RWPE2 (cell line): ENCODE measurements at regions not wholly inside any gene's neighbourhood (a gene's known extent, or its start where the extent isn't known, plus 50 kb on each side); places are given as distances from the start of the nearest gene placed in this dataset.

Experiments used
- ATAC-seq: fragments of 200-7000 bp; cut with Tn5 transposase; 3 replicates; pipeline ENCODE4 v1.9.1; 2021; ENCODE audit warnings: low read depth
- DNase-seq: peaks from one replicate; pipeline ENCODE4 v3.0.0-alpha.2; 2020; ENCODE audit warnings: low spot score
- H3K27ac ChIP-seq: fragments of 450-650 bp; 2 replicates; pipeline ENCODE4 v1.5.1; 2017; ENCODE audit warnings: mild to moderate bottlenecking; ENCODE audit not compliant: poor library complexity, severe bottlenecking
- H3K27me3 ChIP-seq: fragments of 250-450 bp; sonication (Bioruptor Pico); 2 replicates; pipeline ENCODE4 v1.5.1; 2021; ENCODE audit warnings: mild to moderate bottlenecking, moderate library complexity; ENCODE audit not compliant: insufficient read depth, poor library complexity, severe bottlenecking
- H3K36me3 ChIP-seq: fragments of 250-450 bp; sonication (Bioruptor Pico); 2 replicates; pipeline ENCODE4 v1.5.1; 2020; ENCODE audit warnings: low read depth, mild to moderate bottlenecking, moderate library complexity
- H3K4me1 ChIP-seq: fragments of 250-450 bp; sonication (Bioruptor Pico); 2 replicates; pipeline ENCODE4 v1.5.1; 2021; ENCODE audit warnings: mild to moderate bottlenecking, moderate library complexity; ENCODE audit not compliant: insufficient read depth, poor library complexity, severe bottlenecking
- H3K4me3 ChIP-seq: fragments of 250-450 bp; sonication (Bioruptor Pico); 2 replicates; pipeline ENCODE4 v1.5.1; 2021; ENCODE audit warnings: mild to moderate bottlenecking, moderate library complexity; ENCODE audit not compliant: severe bottlenecking
- H3K9me3 ChIP-seq: fragments of 250-450 bp; sonication (Bioruptor Pico); 2 replicates; pipeline ENCODE4 v1.5.1; 2021; ENCODE audit warnings: mild to moderate bottlenecking, moderate library complexity; ENCODE audit not compliant: severe bottlenecking
- CTCF ChIP-seq: fragments of 450-650 bp; IDR thresholded peaks from one replicate; pipeline ENCODE4 v1.5.1; 2017; ENCODE audit warnings: mild to moderate bottlenecking, moderate library complexity; ENCODE audit not compliant: poor library complexity, severe bottlenecking

GRCh38 chr5:112612663-112613062 is 125.0 kb upstream of the APC start:
- TF ChIP-seq CTCF, result no peak
- no peaks in the 10 kb centered on the region for H3K9me3 ChIP-seq
- no peaks in the 10 kb centered on the region for H3K4me1 ChIP-seq
- DNase-seq, result no peak
- ATAC-seq, result no peak
- H3K4me3 ChIP-seq, result no peak overlapping the region
- no peaks in the 10 kb centered on the region for H3K36me3 ChIP-seq
- H3K27ac ChIP-seq, result no peak overlapping the region
- no peaks in the 10 kb centered on the region for H3K27me3 ChIP-seq

- Histone ChIP-seq H3K4me1 (no peaks in the 10 kb centered on the region), H3K27ac (no peak overlapping the region), H3K27me3 (no peaks in the 10 kb centered on the region), H3K36me3 (no peaks in the 10 kb centered on the region), H3K4me3 (no peak overlapping the region), H3K9me3 (no peaks in the 10 kb centered on the region)
- ATAC-seq, result no peak
- no peak for DNase-seq
- TF ChIP-seq CTCF, result no peak
Observed at GRCh38 chr5:112614285-112614684, 123.4 kb upstream of the APC start.

GRCh38 chr5:112614986-112615385 is 122.7 kb upstream of the APC start:
- no peak for TF ChIP-seq CTCF
- no peak overlapping the region for H3K27ac ChIP-seq

GRCh38 chr5:112616812-112617547 is 120.7 kb upstream of the APC start:
- Histone ChIP-seq H3K36me3 (no peaks in the 10 kb centered on the region), H3K27me3 (no peaks in the 10 kb centered on the region), H3K27ac (no peak overlapping the region), H3K4me3 (no peak overlapping the region), H3K4me1 (no peaks in the 10 kb centered on the region), H3K9me3 (no peaks in the 10 kb centered on the region)
- DNase-seq (no peak), ATAC-seq (no peak)
- no peak for TF ChIP-seq CTCF

More at GRCh38 chr5:112614986-112615385, 122.7 kb upstream of the APC start:
- Histone ChIP-seq H3K36me3 (no peaks in the 10 kb centered on the region), H3K4me3 (no peak overlapping the region), H3K27me3 (no peaks in the 10 kb centered on the region), H3K4me1 (no peaks in the 10 kb centered on the region), H3K9me3 (no peaks in the 10 kb centered on the region)
- DNase-seq, result no peak
- ATAC-seq, result peak; percentile 43; the same call in 2 of the 3 replicates

GRCh38 chr5:112625246-112625645 is 112.4 kb upstream of the APC start:
- TF ChIP-seq CTCF, result no peak
- Histone ChIP-seq H3K36me3 (no peaks in the 10 kb centered on the region), H3K4me1 (no peaks in the 10 kb centered on the region), H3K27me3 (peaks cover 6% of the 10 kb centered on the region), H3K9me3 (no peaks in the 10 kb centered on the region), H3K4me3 (no peak overlapping the region), H3K27ac (no peak overlapping the region)
- ATAC-seq (no peak), DNase-seq (no peak)
